ENCODE measurements at regions not wholly inside any gene's neighbourhood (a gene's known extent, or its start where the extent isn't known, plus 50 kb on each side); places are given as distances from the start of the nearest gene placed in this dataset.

DNA sequence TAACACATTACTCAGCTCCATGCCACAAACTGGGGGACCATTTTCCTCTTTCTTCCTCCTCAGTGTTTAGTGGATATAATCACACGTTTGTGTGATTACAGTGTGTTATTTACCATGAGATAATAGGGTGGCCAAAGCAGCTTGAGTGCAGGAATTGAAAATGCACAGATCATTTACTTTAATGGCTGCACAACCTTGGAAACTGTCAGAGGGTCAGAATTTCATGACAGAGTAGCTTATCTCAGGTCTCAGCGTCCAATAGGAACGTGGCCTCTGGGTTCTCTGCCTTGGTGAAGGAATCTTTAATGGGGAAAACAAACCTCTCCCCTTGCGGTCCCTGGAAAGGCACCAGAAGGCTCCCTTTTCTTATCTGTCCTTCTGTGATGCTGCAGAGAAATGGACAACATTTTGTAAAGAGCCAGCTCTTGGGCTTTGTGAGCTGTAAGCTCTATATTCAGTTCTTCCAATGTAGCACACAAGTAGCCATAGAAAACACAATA lies 87.4 kb upstream of the CD180 start:
- no peak overlapping the region for H4K91ac ChIP-seq (ENCODE audit: low read depth, low read length)
- no peak for DNase-seq
- no peak overlapping the region for H2BK12ac ChIP-seq (ENCODE audit: low read length)
- no peak overlapping the region for H3K23ac ChIP-seq (ENCODE audit: low read length)
- WGBS (ENCODE audit: extremely low coverage, insufficient coverage, insufficient read length), result no CpG with 5 or more reads among the region's 4 CpGs
- H2BK5ac ChIP-seq (ENCODE audit: low read depth, low read length, poor library complexity), result no peak overlapping the region
- H3K14ac ChIP-seq (ENCODE audit: low read length), result no peak overlapping the region
- no peak overlapping the region for H3K4me3 ChIP-seq (ENCODE audit: low read depth, low read length)
- no peak overlapping the region for H3K9ac ChIP-seq (ENCODE audit: low read length)
- no peaks in the 10 kb centered on the region for H3K79me2 ChIP-seq (ENCODE audit: control insufficient read depth, insufficient read depth, low read length, poor library complexity)
- H2BK120ac ChIP-seq (ENCODE audit: insufficient read depth, low read length, poor library complexity), result no peak overlapping the region
- H3K4me1 ChIP-seq (ENCODE audit: control insufficient read depth in 1 of 2, insufficient read depth in 2 of 2, low read length in 2 of 2), result no peaks in the 10 kb centered on the region
- no peak overlapping the region for H3K27ac ChIP-seq (ENCODE audit: low read depth, low read length)
- no peak overlapping the region for H4K12ac ChIP-seq (ENCODE audit: low read depth, low read length)
- H3K4ac ChIP-seq (ENCODE audit: low read depth, low read length), result no peak overlapping the region
- no peaks in the 10 kb centered on the region for H3K27me3 ChIP-seq (ENCODE audit: insufficient read depth, low read length)
- no peak overlapping the region for H3K18ac ChIP-seq (ENCODE audit: low read length)
- H3K4me2 ChIP-seq (ENCODE audit: low read length), result no peak overlapping the region
- peaks cover 0 to 2% of the 10 kb centered on the region in 2 experiments for H3K36me3 ChIP-seq (ENCODE audit: control insufficient read depth in 1 of 2, insufficient read depth in 2 of 2, low read length in 2 of 2)
- H3K79me1 ChIP-seq (ENCODE audit: low read length), result no peaks in the 10 kb centered on the region
- peaks cover 4% of the 10 kb centered on the region for H3K9me3 ChIP-seq (ENCODE audit: insufficient read depth, low read depth, low read length)
- no peak overlapping the region for H2AK5ac ChIP-seq (ENCODE audit: low read length)
- no peak overlapping the region for H4K8ac ChIP-seq (ENCODE audit: low read depth, low read length)
- H2AFZ ChIP-seq (ENCODE audit: insufficient read depth, low read length, poor library complexity), result no peak overlapping the region

DNA sequence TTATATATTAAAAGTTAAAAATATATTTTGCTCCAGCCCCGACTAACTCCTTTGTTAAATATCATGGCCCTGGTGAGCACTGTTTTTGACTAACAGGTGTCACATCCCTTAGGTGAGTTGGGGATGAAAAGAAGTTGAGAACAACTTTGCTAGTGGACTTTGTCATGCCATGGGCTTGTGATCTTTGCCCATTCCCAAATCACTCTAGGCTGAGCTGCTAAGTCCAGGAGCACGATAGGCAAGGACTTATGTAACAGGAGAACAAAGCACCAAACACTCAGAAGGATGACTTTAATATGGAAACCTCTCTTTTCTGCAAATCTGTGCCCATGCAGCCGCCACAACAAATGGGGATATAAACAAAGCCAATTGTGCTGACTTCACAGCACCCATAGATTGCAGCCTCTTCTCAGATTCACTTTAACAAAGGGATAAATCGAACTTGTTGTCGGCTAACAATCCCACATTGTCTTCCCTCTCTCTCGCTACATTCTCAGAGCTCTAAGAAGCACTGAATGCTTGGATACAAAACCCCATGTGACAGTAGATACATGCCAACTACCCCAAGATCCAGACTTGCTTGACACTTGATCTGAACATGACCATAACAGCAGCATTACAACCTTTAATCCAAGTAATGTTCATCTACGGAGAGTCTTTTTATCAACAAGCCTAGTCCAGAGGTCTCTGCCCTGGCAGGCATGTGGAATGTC lies 86.8 kb upstream of the CD180 start:
- no peak overlapping the region for H3K9ac ChIP-seq (ENCODE audit: low read length)
- no peak overlapping the region for H4K91ac ChIP-seq (ENCODE audit: low read depth, low read length)
- DNase-seq, result no peak
- H3K9me3 ChIP-seq (ENCODE audit: insufficient read depth, low read depth, low read length), result peaks cover 7% of the 10 kb centered on the region
- H3K36me3 ChIP-seq (ENCODE audit: control insufficient read depth in 1 of 2, insufficient read depth in 2 of 2, low read length in 2 of 2), result peaks cover 0 to 2% of the 10 kb centered on the region in 2 experiments
- no peak overlapping the region for H3K4ac ChIP-seq (ENCODE audit: low read depth, low read length)
- no peak overlapping the region for H2AK5ac ChIP-seq (ENCODE audit: low read length)
- no peaks in the 10 kb centered on the region for H3K4me1 ChIP-seq (ENCODE audit: control insufficient read depth in 1 of 2, insufficient read depth in 2 of 2, low read length in 2 of 2)
- H3K14ac ChIP-seq (ENCODE audit: low read length), result no peak overlapping the region
- no peak overlapping the region for H3K4me2 ChIP-seq (ENCODE audit: low read length)
- no peak overlapping the region for H2AFZ ChIP-seq (ENCODE audit: insufficient read depth, low read length, poor library complexity)
- H2BK120ac ChIP-seq (ENCODE audit: insufficient read depth, low read length, poor library complexity), result no peak overlapping the region
- no peaks in the 10 kb centered on the region for H3K27me3 ChIP-seq (ENCODE audit: insufficient read depth, low read length)
- H4K8ac ChIP-seq (ENCODE audit: low read depth, low read length), result no peak overlapping the region
- H3K27ac ChIP-seq (ENCODE audit: low read depth, low read length), result no peak overlapping the region
- H3K79me1 ChIP-seq (ENCODE audit: low read length), result no peaks in the 10 kb centered on the region
- no peak overlapping the region for H3K18ac ChIP-seq (ENCODE audit: low read length)
- no peak overlapping the region for H3K4me3 ChIP-seq (ENCODE audit: low read depth, low read length)
- no peaks in the 10 kb centered on the region for H3K79me2 ChIP-seq (ENCODE audit: control insufficient read depth, insufficient read depth, low read length, poor library complexity)
- WGBS (ENCODE audit: extremely low coverage, insufficient coverage, insufficient read length), result no CpG with 5 or more reads among the region's 7 CpGs
- H3K23ac ChIP-seq (ENCODE audit: low read length), result no peak overlapping the region
- H2BK5ac ChIP-seq (ENCODE audit: low read depth, low read length, poor library complexity), result no peak overlapping the region
- no peak overlapping the region for H2BK12ac ChIP-seq (ENCODE audit: low read length)
- H4K12ac ChIP-seq (ENCODE audit: low read depth, low read length), result no peak overlapping the region

DNA sequence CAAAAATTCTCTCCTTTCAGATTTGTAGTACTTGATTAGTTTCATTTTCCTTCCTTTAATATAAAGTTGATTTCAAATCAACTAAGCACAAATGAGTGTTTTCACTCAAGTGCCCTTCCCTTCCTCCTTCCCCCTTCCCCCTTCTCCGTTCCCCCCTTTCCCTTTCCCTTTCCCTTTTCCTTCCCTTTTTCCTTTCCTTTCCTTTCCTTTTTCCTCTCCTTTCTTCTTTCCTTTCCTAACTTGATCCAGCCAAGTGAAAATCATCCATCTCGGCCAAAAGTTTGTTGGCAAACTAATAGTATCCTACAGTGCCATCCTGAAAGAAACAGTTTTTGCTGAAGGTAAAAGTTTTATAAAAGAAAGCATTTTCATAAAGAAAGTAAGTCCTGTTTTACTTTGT lies 85.3 kb upstream of the CD180 start:
- no peak overlapping the region for H3K14ac ChIP-seq (ENCODE audit: low read length)
- H2BK120ac ChIP-seq (ENCODE audit: insufficient read depth, low read length, poor library complexity), result no peak overlapping the region
- no peaks in the 10 kb centered on the region for H3K4me1 ChIP-seq (ENCODE audit: control insufficient read depth in 1 of 2, insufficient read depth in 2 of 2, low read length in 2 of 2)
- H3K4me3 ChIP-seq (ENCODE audit: low read depth, low read length), result no peak overlapping the region
- no peak overlapping the region for H4K91ac ChIP-seq (ENCODE audit: low read depth, low read length)
- H3K36me3 ChIP-seq (ENCODE audit: control insufficient read depth in 1 of 2, insufficient read depth in 2 of 2, low read length in 2 of 2), result peaks cover 0 to 2% of the 10 kb centered on the region in 2 experiments
- WGBS (ENCODE audit: extremely low coverage, insufficient coverage, insufficient read length), result no CpG with 5 or more reads among the region's 2 CpGs
- no peak overlapping the region for H2BK5ac ChIP-seq (ENCODE audit: low read depth, low read length, poor library complexity)
- H3K23ac ChIP-seq (ENCODE audit: low read length), result no peak overlapping the region
- H2AFZ ChIP-seq (ENCODE audit: insufficient read depth, low read length, poor library complexity), result no peak overlapping the region
- H3K4ac ChIP-seq (ENCODE audit: low read depth, low read length), result no peak overlapping the region
- H3K9me3 ChIP-seq (ENCODE audit: insufficient read depth, low read depth, low read length), result peaks cover 9% of the 10 kb centered on the region
- DNase-seq, result no peak
- no peak overlapping the region for H4K8ac ChIP-seq (ENCODE audit: low read depth, low read length)
- H3K4me2 ChIP-seq (ENCODE audit: low read length), result no peak overlapping the region
- no peaks in the 10 kb centered on the region for H3K27me3 ChIP-seq (ENCODE audit: insufficient read depth, low read length)
- H3K27ac ChIP-seq (ENCODE audit: low read depth, low read length), result no peak overlapping the region
- no peak overlapping the region for H4K12ac ChIP-seq (ENCODE audit: low read depth, low read length)
- no peak overlapping the region for H3K9ac ChIP-seq (ENCODE audit: low read length)
- no peaks in the 10 kb centered on the region for H3K79me1 ChIP-seq (ENCODE audit: low read length)
- H3K18ac ChIP-seq (ENCODE audit: low read length), result no peak overlapping the region
- no peak overlapping the region for H2AK5ac ChIP-seq (ENCODE audit: low read length)
- no peak overlapping the region for H2BK12ac ChIP-seq (ENCODE audit: low read length)
- H3K79me2 ChIP-seq (ENCODE audit: control insufficient read depth, insufficient read depth, low read length, poor library complexity), result no peaks in the 10 kb centered on the region

DNA sequence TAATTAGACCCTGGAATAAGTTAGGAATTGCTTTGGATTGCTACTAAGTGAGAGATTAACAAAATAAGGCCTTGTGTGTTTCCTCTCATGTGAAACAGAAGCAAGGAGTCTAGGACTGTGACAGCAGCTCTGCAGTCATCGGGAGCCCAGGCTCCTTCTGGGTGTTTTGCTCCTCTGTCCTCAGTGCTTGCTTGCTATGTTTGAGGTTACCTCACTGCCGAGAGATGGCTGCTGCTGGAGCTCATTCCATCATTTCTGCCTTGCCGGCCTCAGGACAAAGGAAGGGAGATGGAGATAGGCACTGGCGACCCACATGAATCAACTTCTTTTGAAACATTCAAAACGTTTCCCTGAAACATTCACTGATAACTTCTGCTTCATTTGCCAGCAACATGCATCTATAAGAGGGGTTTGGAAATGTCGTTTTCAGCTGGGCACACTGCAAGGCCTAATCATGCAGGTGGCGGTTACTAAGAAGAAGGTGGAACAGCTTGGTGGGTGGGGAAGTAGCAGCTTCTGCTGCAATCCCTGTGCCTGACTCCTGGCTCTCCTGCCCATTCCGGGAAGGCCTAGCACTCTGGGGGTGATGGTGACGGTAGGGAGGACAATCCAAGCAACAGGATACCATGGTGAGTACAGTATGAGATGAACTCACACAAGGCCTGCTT lies 77.2 kb upstream of the CD180 start:
- no peaks in the 10 kb centered on the region for H3K79me1 ChIP-seq (ENCODE audit: low read length)
- no peak overlapping the region for H2AFZ ChIP-seq (ENCODE audit: insufficient read depth, low read length, poor library complexity)
- WGBS (ENCODE audit: extremely low coverage, insufficient coverage, insufficient read length), result no CpG with 5 or more reads among the region's 9 CpGs

More for the DNA sequence above, 77.2 kb upstream of the CD180 start:
- Histone ChIP-seq H3K9ac (ENCODE audit: low read length) (no peak overlapping the region), H4K12ac (ENCODE audit: low read depth, low read length) (no peak overlapping the region), H3K23ac (ENCODE audit: low read length) (no peak overlapping the region), H3K4me3 (ENCODE audit: low read depth, low read length) (no peak overlapping the region), H3K14ac (ENCODE audit: low read length) (no peak overlapping the region), H3K4me1 (ENCODE audit: control insufficient read depth in 1 of 2, insufficient read depth in 2 of 2, low read length in 2 of 2) (no peaks in the 10 kb centered on the region), H2AK5ac (ENCODE audit: low read length) (no peak overlapping the region), H3K4ac (ENCODE audit: low read depth, low read length) (no peak overlapping the region), H3K9me3 (ENCODE audit: insufficient read depth, low read depth, low read length) (peaks cover 7% of the 10 kb centered on the region), H2BK5ac (ENCODE audit: low read depth, low read length, poor library complexity) (no peak overlapping the region), H4K8ac (ENCODE audit: low read depth, low read length) (no peak overlapping the region), H2BK12ac (ENCODE audit: low read length) (no peak overlapping the region), H3K27me3 (ENCODE audit: insufficient read depth, low read length) (no peaks in the 10 kb centered on the region), H3K18ac (ENCODE audit: low read length) (no peak overlapping the region), H3K4me2 (ENCODE audit: low read length) (no peak overlapping the region), H4K91ac (ENCODE audit: low read depth, low read length) (no peak overlapping the region), H3K27ac (ENCODE audit: low read depth, low read length) (no peak overlapping the region), H3K79me2 (ENCODE audit: control insufficient read depth, insufficient read depth, low read length, poor library complexity) (no peaks in the 10 kb centered on the region), H2BK120ac (ENCODE audit: insufficient read depth, low read length, poor library complexity) (no peak overlapping the region), H3K36me3 (ENCODE audit: control insufficient read depth in 1 of 2, insufficient read depth in 2 of 2, low read length in 2 of 2) (no peaks in the 10 kb centered on the region)
- DNase-seq, result peak in 1 of 2 donors; percentile 23
